HG02759 (cell line): ENCODE measurements at regions not wholly inside any gene's neighbourhood (a gene's known extent, or its start where the extent isn't known, plus 50 kb on each side); places are given as distances from the start of the nearest gene placed in this dataset.
"Not testable (repeated sequence)": the region's sequence is repeated elsewhere in the genome, so short reads cannot be mapped to it uniquely, and the experiment has no call there.

Source experiments
- ATAC-seq: cut with Tn5 transposase; IDR thresholded peaks from one replicate; pipeline ENCODE4 v1.9.1; 2021; ENCODE audit warnings: mild to moderate bottlenecking, moderate library complexity; ENCODE audit not compliant: unreplicated experiment

DNA sequence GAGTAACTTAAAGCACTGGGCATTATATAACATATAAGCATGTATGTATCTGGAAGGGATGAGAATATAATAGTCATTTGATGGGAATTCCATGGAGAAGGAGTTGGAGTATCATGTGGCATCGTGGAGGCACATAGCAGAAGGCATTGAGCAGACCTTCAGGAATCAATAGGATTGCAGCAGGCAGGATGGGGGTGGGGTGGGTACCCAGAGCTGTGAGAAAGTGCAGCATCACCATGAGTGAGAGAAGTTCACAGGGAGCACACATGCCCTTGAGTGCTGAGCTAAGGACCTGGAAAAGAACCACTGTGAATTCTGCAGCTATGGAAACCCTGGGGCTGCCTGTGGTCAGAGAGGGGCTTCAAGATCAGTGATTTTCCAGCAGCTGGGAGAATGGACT is 57.3 kb downstream of the MED10 start:
- no peak for ATAC-seq

DNA sequence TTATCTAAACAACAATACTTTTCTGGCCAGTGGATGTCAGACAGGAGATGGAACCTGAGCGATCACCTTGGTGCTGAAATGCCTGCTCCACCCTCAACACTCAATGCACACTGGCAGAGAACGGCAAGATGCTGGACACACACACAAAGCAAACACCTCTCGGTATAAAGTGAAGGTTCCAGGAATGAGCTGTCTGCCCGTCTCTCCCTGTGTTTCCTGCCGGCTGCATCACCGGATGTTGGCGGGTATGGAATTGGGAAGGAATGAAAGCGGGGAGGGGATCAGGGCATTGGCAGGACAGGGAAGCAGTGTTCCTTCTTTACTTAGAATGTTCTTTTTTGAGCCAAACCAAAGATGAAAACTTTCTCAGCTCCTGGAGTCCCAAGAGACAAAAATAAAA is 59.2 kb downstream of the MED10 start:
- no peak for ATAC-seq

DNA sequence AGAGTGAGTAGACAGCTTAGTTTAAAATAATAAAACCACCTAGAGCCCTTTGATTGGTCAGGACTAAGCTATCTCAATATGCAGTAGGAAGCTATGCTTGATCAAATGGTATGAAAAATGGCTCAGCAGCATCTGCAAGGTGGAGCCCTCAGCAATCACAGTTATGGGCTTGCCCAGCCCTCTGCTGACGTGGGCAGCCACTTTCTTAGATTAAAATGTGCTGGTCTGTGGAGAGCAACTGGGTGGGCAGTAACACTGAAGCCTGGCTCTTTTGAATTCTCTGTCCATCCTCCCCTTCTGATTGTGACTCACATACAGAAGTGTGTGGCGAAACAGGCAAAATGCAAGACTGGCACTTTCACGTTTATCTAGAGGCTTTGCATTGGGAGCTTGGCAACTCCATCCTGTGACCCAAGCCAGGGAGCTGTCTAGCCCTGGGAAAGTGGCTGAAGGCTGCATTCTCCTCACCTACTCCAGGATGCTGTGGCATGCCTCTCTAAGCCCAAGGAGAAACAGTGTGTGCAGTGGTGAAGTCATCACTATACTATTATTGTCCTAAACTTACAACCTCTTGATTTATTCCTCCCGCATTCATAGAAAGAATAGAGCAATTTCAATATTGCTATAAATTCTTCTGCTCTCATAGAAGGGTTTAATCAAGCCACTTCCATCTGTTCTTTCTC is 61.1 kb downstream of the MED10 start:
- ATAC-seq, result no peak

DNA sequence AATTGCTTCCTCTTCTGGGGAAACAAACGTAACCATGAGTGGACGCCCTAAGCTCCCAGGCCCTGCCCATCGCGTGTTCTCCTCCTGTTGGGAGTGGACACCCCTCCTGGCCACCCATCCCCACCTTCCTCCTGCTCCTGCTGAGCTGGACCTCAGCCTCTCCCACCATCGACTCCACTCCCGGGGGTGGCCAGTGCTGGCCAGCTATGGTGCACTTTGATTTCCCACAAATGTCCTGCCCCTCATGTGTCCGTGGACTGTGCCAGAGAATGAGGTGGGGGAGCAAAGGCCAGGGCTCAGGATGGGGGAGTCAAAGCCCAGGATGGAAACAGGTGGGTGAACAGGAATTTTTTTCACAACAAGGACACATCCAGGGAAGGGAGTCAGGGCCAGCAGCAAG is 62.8 kb downstream of the MED10 start:
- ATAC-seq, result no peak

DNA sequence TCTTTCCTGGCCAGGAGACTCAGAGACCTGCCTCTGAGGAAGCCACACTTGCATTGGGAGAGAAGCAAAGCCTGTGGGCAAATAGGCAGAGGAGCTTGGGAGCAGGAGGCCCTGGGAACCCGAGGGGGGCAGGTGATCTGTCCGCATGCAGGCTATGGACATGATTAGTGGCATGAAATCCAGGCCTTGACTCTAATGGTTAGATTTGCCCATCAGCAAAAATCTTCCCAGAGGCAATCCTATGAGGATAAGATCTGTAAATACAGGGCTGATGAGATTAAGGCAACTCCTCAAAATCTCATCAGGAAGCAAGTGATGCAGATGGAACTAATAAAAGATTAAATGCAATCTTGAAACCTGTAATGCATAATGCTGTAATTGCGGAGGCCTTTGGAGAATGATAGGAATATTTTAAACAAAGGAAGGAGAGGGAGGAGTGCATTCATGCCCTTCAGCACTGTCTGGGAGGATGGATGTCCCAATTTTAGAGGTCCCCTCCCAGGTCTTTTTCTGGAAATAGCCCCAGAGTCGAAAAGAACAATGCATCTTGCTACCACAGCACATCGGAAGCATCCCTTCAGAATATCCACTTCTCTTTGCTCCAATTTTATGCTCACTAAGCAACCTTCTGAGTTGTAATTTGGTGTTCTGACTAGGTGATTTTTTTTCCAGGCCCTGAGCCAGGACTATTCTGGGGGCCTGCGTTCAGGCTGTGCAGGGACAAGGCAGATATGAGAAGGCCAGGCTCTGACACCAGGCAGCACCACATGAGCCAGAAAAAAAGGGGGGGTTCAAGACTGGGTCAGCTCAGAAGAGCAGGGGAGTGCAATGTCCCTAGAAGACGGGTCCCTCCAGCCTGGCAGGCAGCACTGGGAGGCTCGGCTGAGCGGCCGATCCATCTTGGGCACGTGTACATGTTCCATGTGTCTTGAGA is 66.5 kb downstream of the MED10 start:
- ATAC-seq, result no peak

DNA sequence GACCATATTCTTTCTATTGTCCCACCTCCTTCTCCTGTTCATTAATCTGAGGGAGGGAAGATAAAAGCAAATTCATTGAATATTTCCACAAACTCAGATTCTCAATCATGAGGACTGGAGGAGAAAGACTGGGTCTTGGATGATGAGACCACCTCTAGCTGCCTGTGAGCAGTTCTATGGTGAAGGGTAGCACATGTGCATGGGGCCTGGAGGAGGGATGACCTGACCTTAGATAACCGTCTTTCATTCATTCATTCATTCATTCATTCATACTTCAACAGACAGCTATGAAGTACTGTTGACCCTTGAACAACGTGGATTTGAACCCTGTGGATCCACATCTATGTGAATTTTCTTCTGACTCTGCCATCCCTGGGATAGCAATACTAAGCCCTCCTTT is 68.4 kb downstream of the MED10 start:
- no peak for ATAC-seq

DNA sequence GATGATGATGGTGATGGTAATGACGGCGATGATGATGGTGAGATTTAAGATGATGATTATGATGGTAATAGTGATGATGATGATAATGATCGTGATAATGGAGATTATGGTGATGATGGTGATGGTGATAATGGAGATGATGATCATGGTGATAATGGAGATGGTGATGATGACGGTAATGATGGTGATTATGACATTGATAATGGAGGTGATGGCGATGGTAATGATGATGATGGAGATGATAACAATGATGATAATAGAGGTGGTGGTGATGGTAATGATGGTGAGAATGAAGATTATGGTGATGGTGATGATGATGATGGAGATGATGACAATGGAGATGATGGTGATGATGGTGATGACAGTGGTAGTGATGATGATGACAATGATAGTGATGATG is 69.7 kb downstream of the MED10 start:
- ATAC-seq, result no peak

DNA sequence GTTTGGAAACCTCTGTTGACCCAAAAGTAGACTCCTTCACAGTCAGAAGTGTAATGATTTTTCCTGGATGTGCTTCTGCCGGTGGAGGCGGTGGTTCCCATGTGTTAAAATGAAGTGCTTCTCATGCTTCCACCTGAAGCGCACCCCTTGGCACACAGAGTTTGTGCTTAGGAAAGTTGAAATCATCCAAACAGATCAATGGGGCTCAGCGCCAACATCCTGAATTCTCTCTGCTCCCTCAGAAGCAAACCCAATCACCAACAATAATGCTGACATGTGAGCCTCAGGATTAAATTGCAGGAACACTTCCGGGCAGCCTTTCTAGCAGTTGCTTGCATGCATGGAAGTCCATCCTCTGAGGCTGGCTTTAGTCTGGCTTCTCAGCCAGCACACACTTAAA is 71.0 kb downstream of the MED10 start:
- ATAC-seq, result no peak

DNA sequence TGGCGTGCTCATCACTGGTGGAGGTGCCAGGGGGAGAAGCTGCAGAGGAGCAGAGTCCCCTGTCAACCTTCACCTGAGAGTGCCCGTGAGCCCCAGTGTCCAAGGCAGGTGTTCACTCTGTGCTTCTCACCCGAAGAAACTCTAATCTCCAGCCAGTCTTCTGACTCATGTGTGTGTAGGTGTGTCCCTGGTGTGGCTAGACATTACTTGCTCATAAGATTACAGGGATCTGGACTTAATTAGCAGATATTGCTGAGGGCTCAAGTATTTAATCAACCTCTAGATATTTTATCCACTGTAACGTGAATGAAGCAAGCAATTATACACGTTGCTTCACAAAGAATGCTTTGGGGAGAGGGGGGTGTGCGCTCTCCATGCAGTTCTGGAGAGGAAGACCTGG is 72.5 kb downstream of the MED10 start:
- ATAC-seq, result no peak

DNA sequence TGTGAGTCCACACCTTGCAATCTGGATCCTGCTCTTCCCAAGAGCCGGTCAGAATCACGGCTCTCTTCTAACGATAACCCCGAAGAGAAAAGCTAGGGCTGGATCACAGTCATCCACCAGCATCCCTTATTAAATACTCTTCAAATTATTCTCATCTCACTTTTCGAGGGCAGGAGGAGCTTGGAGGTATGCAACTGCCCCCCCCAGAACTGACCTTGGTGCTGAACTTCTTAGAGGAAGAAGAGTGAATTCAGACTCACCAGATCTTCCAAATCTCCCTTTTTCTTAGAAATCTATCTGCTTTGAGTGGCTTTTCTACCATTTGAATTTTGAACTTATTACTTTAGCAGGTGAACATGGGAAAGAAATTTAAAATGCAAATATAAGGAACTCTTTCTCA is 75.7 kb downstream of the MED10 start:
- no peak for ATAC-seq

DNA sequence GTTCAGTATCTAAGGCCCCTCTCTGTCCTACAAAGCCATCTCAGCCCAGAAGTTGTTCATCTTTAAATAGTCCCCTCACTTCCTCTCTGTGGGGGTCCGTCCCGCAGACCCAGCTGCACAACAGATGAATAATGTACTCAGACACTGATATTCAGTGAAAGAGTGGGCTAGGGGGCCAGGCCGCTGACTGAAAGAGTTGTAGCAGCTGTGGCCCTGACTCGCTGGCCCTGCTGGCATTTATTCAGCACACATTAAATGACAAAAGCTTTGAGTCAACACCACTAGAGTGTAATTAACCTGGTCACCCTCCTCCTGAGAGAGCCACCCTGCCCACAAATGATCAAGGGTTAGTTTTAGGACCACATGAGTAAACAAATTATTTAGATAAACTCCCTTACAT is 76.3 kb downstream of the MED10 start:
- ATAC-seq, result no peak

DNA sequence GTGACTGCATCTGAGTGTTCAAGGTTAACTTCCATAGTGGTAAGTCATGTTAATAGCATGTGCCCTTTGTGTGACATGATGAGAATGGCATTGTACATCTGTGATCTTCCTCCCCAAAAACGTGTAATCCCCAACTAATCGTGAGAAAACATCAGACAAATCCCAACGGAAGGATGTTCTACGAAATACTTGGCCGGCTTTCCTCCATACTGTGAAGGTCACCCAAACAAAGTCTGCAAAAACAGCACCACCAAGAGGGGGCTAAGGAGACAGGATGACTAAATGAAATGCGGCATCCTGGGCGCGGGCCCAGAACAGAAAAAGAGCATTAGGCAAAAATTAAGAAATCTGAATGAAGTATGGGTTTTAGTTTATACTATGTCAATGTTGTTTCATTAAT is 81.8 kb downstream of the MED10 start:
- ATAC-seq, result no peak

DNA sequence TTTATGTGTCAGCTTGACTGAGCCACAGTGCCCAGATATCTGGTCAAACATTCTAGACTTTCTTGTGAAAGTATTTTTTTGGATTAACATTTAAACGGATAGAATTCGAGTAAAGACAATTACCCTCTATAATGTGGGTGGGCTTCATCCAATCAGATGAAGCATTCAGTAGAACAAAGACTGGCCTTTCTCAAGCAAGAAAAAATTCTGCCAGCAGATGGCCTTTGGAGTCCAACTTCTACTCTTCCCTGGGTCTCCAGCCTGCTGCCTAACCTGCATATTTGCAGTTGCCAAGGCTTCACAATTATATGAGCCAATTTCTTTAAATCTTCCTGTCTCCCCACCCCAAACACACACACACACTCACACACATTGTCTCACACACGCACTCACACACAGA is 86.4 kb downstream of the MED10 start:
- ATAC-seq, result peak; percentile 44

DNA sequence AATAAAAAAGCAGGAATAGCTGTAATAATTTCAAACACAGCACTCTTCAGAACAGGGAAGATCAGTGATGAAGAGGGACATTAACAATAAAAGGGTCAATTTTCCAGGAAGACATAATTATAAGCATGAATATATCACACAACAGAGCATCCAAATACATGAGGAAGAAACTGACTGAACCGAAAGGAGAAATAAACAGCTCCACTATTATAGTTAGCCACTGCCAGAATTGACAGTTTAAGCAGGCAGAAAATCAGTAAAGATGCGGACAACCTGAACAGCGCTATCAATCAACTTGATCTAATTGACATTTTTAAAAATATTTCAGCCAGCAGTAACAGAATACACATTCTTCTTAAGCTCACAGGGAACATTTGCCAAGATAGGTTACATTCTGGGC is 89.1 kb downstream of the MED10 start:
- no peak for ATAC-seq

DNA sequence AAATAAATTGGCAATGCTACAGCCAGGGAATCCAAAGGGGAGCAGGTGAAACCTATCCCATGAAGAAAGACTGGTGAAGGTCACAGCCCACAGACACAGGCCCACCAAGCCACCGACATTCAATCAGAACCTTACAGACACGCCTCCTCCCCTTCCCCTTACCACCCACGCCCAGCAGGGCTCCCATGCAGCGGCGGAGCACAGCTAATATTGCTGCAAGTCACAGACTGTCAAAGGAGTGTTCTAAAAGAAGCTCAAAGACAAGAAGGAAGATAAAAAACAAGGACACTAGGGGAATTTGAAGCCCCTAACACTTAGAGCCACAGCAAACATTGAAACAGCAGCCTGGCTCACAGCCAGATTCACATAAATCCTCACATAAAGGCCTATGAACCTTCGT is 91.2 kb downstream of the MED10 start:
- no peak for ATAC-seq

DNA sequence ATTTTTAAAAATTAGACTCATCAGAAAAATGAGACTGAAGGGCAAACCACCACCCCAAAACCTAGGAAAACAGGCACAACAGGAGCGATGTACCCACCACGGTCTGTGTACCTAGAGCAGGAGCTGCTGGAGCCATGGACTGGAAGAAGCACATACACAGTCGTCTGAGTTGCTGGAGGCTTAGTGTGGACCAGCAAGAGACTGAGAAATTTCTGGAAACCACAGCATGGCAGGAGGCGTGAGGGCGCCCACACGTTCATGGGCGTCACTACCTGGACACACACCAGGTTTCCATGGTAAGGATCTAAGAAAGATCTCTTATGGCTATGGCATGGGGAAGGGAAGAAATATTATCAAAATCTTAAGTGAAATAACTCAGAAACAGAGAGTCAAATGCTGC is 91.9 kb downstream of the MED10 start:
- ATAC-seq, result no peak

DNA sequence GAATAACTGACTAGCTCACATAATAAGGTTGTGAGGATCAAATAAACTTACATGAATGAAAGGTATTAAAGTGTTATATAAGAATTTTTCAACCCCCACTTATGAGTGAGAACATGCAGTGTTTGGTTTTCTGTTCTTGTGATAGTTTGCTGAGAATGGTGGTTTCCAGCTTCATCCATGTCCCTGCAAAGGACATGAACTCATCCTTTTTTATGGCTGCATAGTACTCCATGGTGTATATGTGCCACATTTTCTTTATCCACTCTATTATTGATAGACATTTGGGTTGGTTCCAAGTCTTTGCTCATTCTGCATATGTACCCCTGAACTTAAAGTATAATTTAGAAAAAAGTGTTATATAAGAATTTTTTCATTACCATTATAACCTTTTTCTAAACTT is 93.9 kb downstream of the MED10 start:
- ATAC-seq, result not testable (repeated sequence)

DNA sequence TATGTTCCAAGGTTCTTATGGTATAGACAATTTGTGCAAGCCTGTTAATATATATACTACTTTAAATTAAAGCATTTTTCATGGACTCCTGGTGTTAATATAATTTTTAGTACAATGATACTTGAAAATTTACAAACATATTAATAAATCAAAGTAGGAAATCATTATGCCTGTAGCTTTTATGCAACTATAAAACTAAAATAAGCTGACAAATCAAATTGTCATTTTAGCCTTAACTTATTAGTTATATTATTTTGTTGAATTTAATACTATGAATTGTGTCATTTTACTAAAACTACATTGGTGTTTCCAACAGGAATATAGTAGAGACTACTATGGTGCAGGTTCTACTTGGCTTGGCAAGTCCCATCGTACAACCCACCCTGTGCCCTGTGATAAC is 96.0 kb downstream of the MED10 start:
- ATAC-seq, result no peak

DNA sequence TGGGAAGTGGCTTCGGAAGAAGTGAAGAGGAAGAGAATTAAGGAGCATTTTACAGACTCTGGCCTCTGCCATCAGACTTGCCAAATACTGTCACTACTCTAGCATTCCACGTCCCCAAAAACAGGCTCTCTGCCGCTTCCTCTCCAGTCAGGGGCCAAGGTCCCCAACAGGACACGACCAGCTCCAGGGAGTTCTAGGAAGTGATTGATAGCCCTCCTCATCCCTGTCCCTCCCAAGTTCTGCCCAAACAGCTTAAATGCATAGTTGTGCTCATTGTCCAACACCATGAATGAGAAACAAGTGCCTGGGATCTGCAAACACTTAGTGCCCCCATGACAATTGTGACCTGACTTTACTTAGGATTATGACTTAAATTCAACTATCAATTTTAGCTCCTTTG is 96.5 kb downstream of the MED10 start:
- ATAC-seq, result no peak

DNA sequence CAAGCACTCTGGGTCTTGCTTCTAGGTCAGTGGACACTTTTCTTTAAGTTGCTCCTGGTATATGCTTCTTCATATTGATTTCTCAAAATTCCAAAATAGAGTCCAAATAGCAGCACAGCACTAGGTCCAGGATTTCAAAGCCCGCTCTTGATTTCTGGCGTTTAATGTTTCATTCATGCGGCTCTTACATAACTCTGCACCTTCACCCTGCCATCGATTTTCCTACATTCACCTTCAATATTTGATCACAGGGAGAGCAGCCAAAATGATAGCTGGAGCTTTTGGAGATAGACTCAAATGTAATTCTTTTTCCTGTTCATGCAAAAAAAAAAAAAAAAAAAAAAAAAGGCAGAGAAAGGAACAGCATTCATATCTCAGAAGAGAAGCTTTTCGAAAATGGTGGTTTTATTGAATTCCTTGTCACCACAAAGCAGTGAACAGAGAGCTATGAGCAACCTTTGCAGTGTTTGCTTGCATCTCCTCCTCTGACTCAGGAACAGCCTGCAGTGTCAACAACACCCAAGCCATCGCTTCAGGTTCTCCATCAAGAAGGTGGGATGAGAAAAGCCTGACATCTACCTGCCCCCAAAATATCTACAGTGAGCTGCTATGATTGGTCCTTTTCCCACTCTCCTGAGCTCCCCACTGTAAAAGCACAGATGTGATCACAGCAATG is 97.8 kb downstream of the MED10 start:
- ATAC-seq, result no peak

DNA sequence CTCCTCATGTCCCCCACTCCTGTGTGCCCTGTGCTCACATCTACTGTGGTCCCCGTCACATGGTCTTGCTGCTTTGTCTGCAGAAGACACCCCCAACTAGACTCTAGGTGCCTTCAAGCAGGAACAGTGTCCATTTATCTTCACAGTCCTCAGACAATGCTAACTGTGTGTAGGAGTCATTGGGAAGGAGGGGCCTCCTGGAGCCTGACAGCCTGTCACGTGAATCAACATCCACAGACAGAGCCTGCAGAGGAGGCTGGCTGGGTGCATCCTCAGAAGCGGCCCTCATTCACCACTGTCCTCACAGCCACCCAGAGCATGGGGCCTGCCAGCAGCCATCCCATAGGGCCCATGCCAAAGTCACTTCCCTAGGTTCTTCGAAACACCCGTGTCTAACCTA is 98.7 kb downstream of the MED10 start:
- no peak for ATAC-seq
